Upper lobe of left lung (tissue), 4 donors: ENCODE measurements at regions not wholly inside any gene's neighbourhood (a gene's known extent, or its start where the extent isn't known, plus 50 kb on each side); places are given as distances from the start of the nearest gene placed in this dataset.

Source experiments
- POLR2AphosphoS5 ChIP-seq, 2 donors: sonication (generic); formaldehyde crosslinking; IDR thresholded peaks; one replicate each; pipeline ENCODE4 v1.5.1; 2017; ENCODE audit warnings: antibody characterized with exemption in 2 of 2
- TF ChIP-seq, protein P1 (sequence below), 6 experiments: fragments of 450-650 bp in 4 of 6; fragments of 200-600 bp in 2 of 6; sonication (generic) in 2 of 6; IDR thresholded peaks; one replicate each; pipeline ENCODE4 v1.5.1; 2016 to 2019; ENCODE audit warnings: antibody characterized with exemption in 6 of 6

GRCh38 chr2:147378403-147378802 is 466.4 kb upstream of the ACVR2A start:
- TF ChIP-seq, protein P1, sequence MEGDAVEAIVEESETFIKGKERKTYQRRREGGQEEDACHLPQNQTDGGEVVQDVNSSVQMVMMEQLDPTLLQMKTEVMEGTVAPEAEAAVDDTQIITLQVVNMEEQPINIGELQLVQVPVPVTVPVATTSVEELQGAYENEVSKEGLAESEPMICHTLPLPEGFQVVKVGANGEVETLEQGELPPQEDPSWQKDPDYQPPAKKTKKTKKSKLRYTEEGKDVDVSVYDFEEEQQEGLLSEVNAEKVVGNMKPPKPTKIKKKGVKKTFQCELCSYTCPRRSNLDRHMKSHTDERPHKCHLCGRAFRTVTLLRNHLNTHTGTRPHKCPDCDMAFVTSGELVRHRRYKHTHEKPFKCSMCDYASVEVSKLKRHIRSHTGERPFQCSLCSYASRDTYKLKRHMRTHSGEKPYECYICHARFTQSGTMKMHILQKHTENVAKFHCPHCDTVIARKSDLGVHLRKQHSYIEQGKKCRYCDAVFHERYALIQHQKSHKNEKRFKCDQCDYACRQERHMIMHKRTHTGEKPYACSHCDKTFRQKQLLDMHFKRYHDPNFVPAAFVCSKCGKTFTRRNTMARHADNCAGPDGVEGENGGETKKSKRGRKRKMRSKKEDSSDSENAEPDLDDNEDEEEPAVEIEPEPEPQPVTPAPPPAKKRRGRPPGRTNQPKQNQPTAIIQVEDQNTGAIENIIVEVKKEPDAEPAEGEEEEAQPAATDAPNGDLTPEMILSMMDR (IDR thresholded peaks at IDR 0.05), result no peak
- no peak for TF ChIP-seq POLR2AphosphoS5 (IDR thresholded peaks at IDR 0.05)
